Gastrocnemius medialis (tissue), 4 donors: ENCODE measurements at regions not wholly inside any gene's neighbourhood (a gene's known extent, or its start where the extent isn't known, plus 50 kb on each side); places are given as distances from the start of the nearest gene placed in this dataset.

Source experiments
- ATAC-seq, 2 donors: fragments of 150-250 bp; one replicate each; pipeline ENCODE4 v1.9.1; 2016
- DNase-seq, 2 donors: peaks; one replicate each; pipeline ENCODE4 v3.0.0-alpha.2; 2019
- H3K27ac ChIP-seq, 4 donors: fragments of 200-600 bp; sonication (generic); 1 replicate in 1 of 4; 2 replicates in 3 of 4; pipeline ENCODE4 v1.5.1; 2016 to 2018; ENCODE audit warnings: mild to moderate bottlenecking in 2 of 4, moderate library complexity in 1 of 4
- H3K27me3 ChIP-seq, 3 donors: fragments of 200-600 bp; sonication (generic) in 2 of 3; 1 replicate in 1 of 3; 2 replicates in 2 of 3; pipeline versions ENCODE4 v1.5.1 to v1.6.0; 2016 to 2019; ENCODE audit warnings: mild to moderate bottlenecking in 1 of 3, moderate library complexity in 1 of 3
- H3K36me3 ChIP-seq, 2 donors: fragments of 200-600 bp; sonication (generic) in 1 of 2; one replicate each; pipeline ENCODE4 v1.5.1; 2017 to 2018
- H3K4me1 ChIP-seq, 2 donors: fragments of 200-600 bp; sonication (generic) in 1 of 2; one replicate each; pipeline ENCODE4 v1.5.1; 2016 to 2017; ENCODE audit warnings: mild to moderate bottlenecking in 2 of 2
- H3K4me3 ChIP-seq, 4 donors: fragments of 200-600 bp; sonication (generic) in 3 of 4; 1 replicate in 1 of 4; 2 replicates in 3 of 4; pipeline ENCODE4 v1.5.1; 2016 to 2019; ENCODE audit warnings: mild to moderate bottlenecking in 2 of 4
- H3K9me3 ChIP-seq, 3 donors: fragments of 200-600 bp; sonication (generic) in 2 of 3; 1 replicate in 1 of 3; 2 replicates in 2 of 3; pipeline ENCODE4 v1.5.1; 2016 to 2019
- CTCF ChIP-seq, 5 experiments: fragments of 450-650 bp in 3 of 5; fragments of 200-600 bp in 2 of 5; sonication (generic) in 2 of 5; IDR thresholded peaks in 4 of 5; conservative IDR thresholded peaks in 1 of 5; 1 replicate in 4 of 5; 2 replicates in 1 of 5; pipeline ENCODE4 v1.5.1; 2016 to 2019; ENCODE audit warnings: antibody characterized with exemption in 5 of 5, mild to moderate bottlenecking in 3 of 5, moderate library complexity in 3 of 5
- POLR2A ChIP-seq, 2 donors: fragments of 450-650 bp; IDR thresholded peaks; one replicate each; pipeline ENCODE4 v1.6.1; 2017; ENCODE audit warnings: antibody characterized with exemption in 2 of 2, mild to moderate bottlenecking in 2 of 2, moderate library complexity in 2 of 2
- in situ Hi-C, 4 donors: fragments of 200-750 bp; cut with MboI; loops; one replicate each; pipeline versions ENCODE4 v1.15.0 to v1.8.0; 2017; ENCODE audit warnings: low sequenced_read_pairs in 4 of 4
- intact Hi-C: fragments of 100-400 bp; cut with DNase I; formaldehyde crosslinking; loops from one replicate; pipeline ENCODE4 v1.15.1; 2023; ENCODE audit warnings: low total_unique reads

GRCh38 chr6:4344317-4344899 lies 209.0 kb upstream of the ECI2 start:
- Histone ChIP-seq H3K4me1 (no peaks in the 10 kb centered on the region), H3K4me3 (no peak overlapping the region), H3K36me3 (no peaks in the 10 kb centered on the region), H3K27ac (no peak overlapping the region), H3K9me3 (no peaks in the 10 kb centered on the region), H3K27me3 (no peaks in the 10 kb centered on the region)
- in situ Hi-C loops: no loop called here
- DNase-seq (no peak), ATAC-seq (no peak)
- no peak for TF ChIP-seq POLR2A (IDR thresholded peaks at IDR 0.05)
- TF ChIP-seq CTCF (IDR thresholded peaks at IDR 0.05 in 4 of 5, conservative IDR thresholded peaks at IDR 0.05 in 1 of 5): no peak
- intact Hi-C loops: no loop called here

- H3K36me3 ChIP-seq: no peaks in the 10 kb centered on the region
- no peaks in the 10 kb centered on the region for H3K4me1 ChIP-seq
- H3K4me3 ChIP-seq: no peak overlapping the region
- H3K9me3 ChIP-seq: no peaks in the 10 kb centered on the region
- H3K27me3 ChIP-seq: no peaks in the 10 kb centered on the region
- in situ Hi-C loops: no loop called here
- no peak for ATAC-seq
- TF ChIP-seq POLR2A (IDR thresholded peaks at IDR 0.05): no peak
- no peak for TF ChIP-seq CTCF (IDR thresholded peaks at IDR 0.05 in 4 of 5, conservative IDR thresholded peaks at IDR 0.05 in 1 of 5)
- no peak for DNase-seq
- intact Hi-C loops: no loop called here
- no peak overlapping the region for H3K27ac ChIP-seq
These were observed 207.2 kb upstream of the ECI2 start for GRCh38 chr6:4342407-4343137.

GRCh38 chr6:4341078-4341797 lies 205.9 kb upstream of the ECI2 start:
- no peak for ATAC-seq
- no peaks in the 10 kb centered on the region for H3K36me3 ChIP-seq
- in situ Hi-C loops: no loop called here

GRCh38 chr6:4340544-4340943 lies 205.2 kb upstream of the ECI2 start:
- ATAC-seq (no peak), DNase-seq (no peak)
- no peak for TF ChIP-seq CTCF (IDR thresholded peaks at IDR 0.05 in 4 of 5, conservative IDR thresholded peaks at IDR 0.05 in 1 of 5)
- TF ChIP-seq POLR2A (IDR thresholded peaks at IDR 0.05): no peak
- Histone ChIP-seq H3K4me1 (no peaks in the 10 kb centered on the region), H3K27ac (no peak overlapping the region), H3K4me3 (no peak overlapping the region), H3K9me3 (no peaks in the 10 kb centered on the region), H3K36me3 (no peaks in the 10 kb centered on the region), H3K27me3 (no peaks in the 10 kb centered on the region)
- intact Hi-C loops: no loop called here
- in situ Hi-C loops: no loop called here

More at GRCh38 chr6:4341078-4341797, 205.9 kb upstream of the ECI2 start:
- Histone ChIP-seq H3K27me3 (no peaks in the 10 kb centered on the region), H3K9me3 (no peaks in the 10 kb centered on the region), H3K4me3 (no peak overlapping the region), H3K4me1 (no peaks in the 10 kb centered on the region), H3K27ac (no peak overlapping the region)
- intact Hi-C loops: no loop called here
- DNase-seq: no peak
- TF ChIP-seq POLR2A (IDR thresholded peaks at IDR 0.05) (no peak), CTCF (IDR thresholded peaks at IDR 0.05 in 4 of 5, conservative IDR thresholded peaks at IDR 0.05 in 1 of 5) (no peak)
